MG63 (cell line): ENCODE measurements at regions not wholly inside any gene's neighbourhood (a gene's known extent, or its start where the extent isn't known, plus 50 kb on each side); places are given as distances from the start of the nearest gene placed in this dataset.

Source experiments
- DNase-seq: peaks from one replicate; pipeline ENCODE4 v3.0.0-alpha.2; 2020
- H3K27me3 ChIP-seq: fragments of 250-450 bp; sonication (Bioruptor Pico); 2 replicates; pipeline ENCODE4 v1.5.1; 2020; ENCODE audit warnings: mild to moderate bottlenecking, moderate library complexity
- H3K36me3 ChIP-seq: fragments of 250-450 bp; sonication (Bioruptor Pico); 2 replicates; pipeline ENCODE4 v1.5.1; 2020; ENCODE audit warnings: mild to moderate bottlenecking, moderate library complexity
- H3K4me3 ChIP-seq: fragments of 250-450 bp; sonication (Bioruptor Pico); 2 replicates; pipeline ENCODE4 v1.5.1; 2020; ENCODE audit warnings: mild to moderate bottlenecking, moderate library complexity
- H3K9me3 ChIP-seq: fragments of 250-450 bp; sonication (Bioruptor Pico); 2 replicates; pipeline ENCODE4 v1.5.1; 2020; ENCODE audit warnings: mild to moderate bottlenecking, moderate library complexity

- Histone ChIP-seq H3K27me3 (no peaks in the 10 kb centered on the region), H3K9me3 (no peaks in the 10 kb centered on the region)
- DNase-seq, result no peak
These were observed 74.4 kb upstream of the PLEKHG1 start for GRCh38 chr6:150525300-150525699.

GRCh38 chr6:150527100-150527499 lies 72.6 kb upstream of the PLEKHG1 start:
- Histone ChIP-seq H3K27me3 (no peaks in the 10 kb centered on the region), H3K9me3 (no peaks in the 10 kb centered on the region), H3K36me3 (no peaks in the 10 kb centered on the region), H3K4me3 (no peak overlapping the region)
- DNase-seq, result peak; percentile 79

More at GRCh38 chr6:150525300-150525699, 74.4 kb upstream of the PLEKHG1 start:
- no peak overlapping the region for H3K4me3 ChIP-seq
- H3K36me3 ChIP-seq, result no peaks in the 10 kb centered on the region

GRCh38 chr6:150528648-150529285 lies 70.9 kb upstream of the PLEKHG1 start:
- DNase-seq, result no peak
- Histone ChIP-seq H3K36me3 (no peaks in the 10 kb centered on the region), H3K27me3 (no peaks in the 10 kb centered on the region), H3K9me3 (no peaks in the 10 kb centered on the region), H3K4me3 (no peak overlapping the region)

- no peak for DNase-seq
- Histone ChIP-seq H3K27me3 (no peaks in the 10 kb centered on the region), H3K9me3 (no peaks in the 10 kb centered on the region), H3K4me3 (no peak overlapping the region), H3K36me3 (no peaks in the 10 kb centered on the region)
These were observed 70.0 kb upstream of the PLEKHG1 start for GRCh38 chr6:150529646-150530045.

GRCh38 chr6:150531957-150532356 lies 67.7 kb upstream of the PLEKHG1 start:
- no peak overlapping the region for H3K4me3 ChIP-seq
- no peaks in the 10 kb centered on the region for H3K36me3 ChIP-seq
- no peak for DNase-seq
- no peaks in the 10 kb centered on the region for H3K27me3 ChIP-seq
- H3K9me3 ChIP-seq, result no peaks in the 10 kb centered on the region

- Histone ChIP-seq H3K27me3 (no peaks in the 10 kb centered on the region), H3K36me3 (no peaks in the 10 kb centered on the region), H3K4me3 (no peak overlapping the region), H3K9me3 (0 out of 2 replicates have a peak, but pooled peaks cover 3% of the 10 kb centered on the region)
- DNase-seq, result no peak
These were observed 65.1 kb upstream of the PLEKHG1 start for GRCh38 chr6:150534553-150534952.

GRCh38 chr6:150535151-150535804 lies 64.4 kb upstream of the PLEKHG1 start:
- Histone ChIP-seq H3K4me3 (no peak overlapping the region), H3K9me3 (0 out of 2 replicates have a peak, but pooled peaks cover 3% of the 10 kb centered on the region), H3K27me3 (no peaks in the 10 kb centered on the region), H3K36me3 (no peaks in the 10 kb centered on the region)
- DNase-seq, result no peak

GRCh38 chr6:150535818-150536220 lies 63.9 kb upstream of the PLEKHG1 start:
- DNase-seq, result no peak
- Histone ChIP-seq H3K9me3 (0 out of 2 replicates have a peak, but pooled peaks cover 3% of the 10 kb centered on the region), H3K4me3 (no peak overlapping the region), H3K36me3 (no peaks in the 10 kb centered on the region), H3K27me3 (no peaks in the 10 kb centered on the region)

- Histone ChIP-seq H3K27me3 (no peaks in the 10 kb centered on the region; the same call in 1 of the 2 replicates), H3K4me3 (no peak overlapping the region)
These were observed 62.9 kb upstream of the PLEKHG1 start for GRCh38 chr6:150536835-150537234.

GRCh38 chr6:150537491-150537890 lies 62.2 kb upstream of the PLEKHG1 start:
- DNase-seq, result no peak
- Histone ChIP-seq H3K27me3 (no peaks in the 10 kb centered on the region; the same call in 1 of the 2 replicates), H3K4me3 (no peak overlapping the region), H3K9me3 (0 out of 2 replicates have a peak, but pooled peaks cover 3% of the 10 kb centered on the region), H3K36me3 (no peaks in the 10 kb centered on the region)

More at GRCh38 chr6:150536835-150537234, 62.9 kb upstream of the PLEKHG1 start:
- no peak for DNase-seq
- Histone ChIP-seq H3K9me3 (0 out of 2 replicates have a peak, but pooled peaks cover 3% of the 10 kb centered on the region), H3K36me3 (no peaks in the 10 kb centered on the region)

- Histone ChIP-seq H3K36me3 (no peaks in the 10 kb centered on the region), H3K4me3 (no peak overlapping the region), H3K9me3 (0 out of 2 replicates have a peak, but pooled peaks cover 3% of the 10 kb centered on the region), H3K27me3 (no peaks in the 10 kb centered on the region; the same call in 1 of the 2 replicates)
- DNase-seq, result no peak
These were observed 61.8 kb upstream of the PLEKHG1 start for GRCh38 chr6:150537893-150538292.

GRCh38 chr6:150539111-150539510 lies 60.6 kb upstream of the PLEKHG1 start:
- H3K36me3 ChIP-seq, result no peaks in the 10 kb centered on the region
- H3K27me3 ChIP-seq, result peaks cover 2% of the 10 kb centered on the region; the same call in 1 of the 2 replicates
- 0 out of 2 replicates have a peak, but pooled peaks cover 3% of the 10 kb centered on the region for H3K9me3 ChIP-seq
- DNase-seq, result no peak
- no peak overlapping the region for H3K4me3 ChIP-seq

GRCh38 chr6:150539568-150539967 lies 60.1 kb upstream of the PLEKHG1 start:
- Histone ChIP-seq H3K4me3 (no peak overlapping the region), H3K9me3 (0 out of 2 replicates have a peak, but pooled peaks cover 3% of the 10 kb centered on the region), H3K27me3 (peaks cover 2% of the 10 kb centered on the region; the same call in 1 of the 2 replicates), H3K36me3 (no peaks in the 10 kb centered on the region)
- no peak for DNase-seq

GRCh38 chr6:150541576-150541975 lies 58.1 kb upstream of the PLEKHG1 start:
- Histone ChIP-seq H3K36me3 (no peaks in the 10 kb centered on the region), H3K9me3 (0 out of 2 replicates have a peak, but pooled peaks cover 3% of the 10 kb centered on the region), H3K27me3 (peaks cover 10% of the 10 kb centered on the region; the same call in 1 of the 2 replicates), H3K4me3 (no peak overlapping the region)
- DNase-seq, result no peak

GRCh38 chr6:150543178-150543577 lies 56.5 kb upstream of the PLEKHG1 start:
- no peak for DNase-seq
- Histone ChIP-seq H3K4me3 (no peak overlapping the region), H3K27me3 (peaks cover 11% of the 10 kb centered on the region; the same call in 1 of the 2 replicates), H3K9me3 (no peaks in the 10 kb centered on the region), H3K36me3 (no peaks in the 10 kb centered on the region)

GRCh38 chr6:150544793-150545192 lies 54.9 kb upstream of the PLEKHG1 start:
- DNase-seq, result no peak
- H3K36me3 ChIP-seq, result no peaks in the 10 kb centered on the region
- peaks cover 11% of the 10 kb centered on the region; the same call in 1 of the 2 replicates for H3K27me3 ChIP-seq
- H3K4me3 ChIP-seq, result no peak overlapping the region
- H3K9me3 ChIP-seq, result no peaks in the 10 kb centered on the region

- Histone ChIP-seq H3K27me3 (peaks cover 11% of the 10 kb centered on the region; the same call in 1 of the 2 replicates), H3K36me3 (no peaks in the 10 kb centered on the region)
- no peak for DNase-seq
These were observed 53.2 kb upstream of the PLEKHG1 start for GRCh38 chr6:150546457-150546856.

More at GRCh38 chr6:150546457-150546856, 53.2 kb upstream of the PLEKHG1 start:
- Histone ChIP-seq H3K9me3 (no peaks in the 10 kb centered on the region), H3K4me3 (no peak overlapping the region)
